GM21528 (cell line): ENCODE measurements at regions not wholly inside any gene's neighbourhood (a gene's known extent, or its start where the extent isn't known, plus 50 kb on each side); places are given as distances from the start of the nearest gene placed in this dataset.

Source experiments
- ATAC-seq: cut with Tn5 transposase; IDR thresholded peaks from one replicate; pipeline ENCODE4 v1.9.1; 2021; ENCODE audit warnings: mild to moderate bottlenecking, moderate library complexity; ENCODE audit not compliant: unreplicated experiment, low FRiP score

DNA sequence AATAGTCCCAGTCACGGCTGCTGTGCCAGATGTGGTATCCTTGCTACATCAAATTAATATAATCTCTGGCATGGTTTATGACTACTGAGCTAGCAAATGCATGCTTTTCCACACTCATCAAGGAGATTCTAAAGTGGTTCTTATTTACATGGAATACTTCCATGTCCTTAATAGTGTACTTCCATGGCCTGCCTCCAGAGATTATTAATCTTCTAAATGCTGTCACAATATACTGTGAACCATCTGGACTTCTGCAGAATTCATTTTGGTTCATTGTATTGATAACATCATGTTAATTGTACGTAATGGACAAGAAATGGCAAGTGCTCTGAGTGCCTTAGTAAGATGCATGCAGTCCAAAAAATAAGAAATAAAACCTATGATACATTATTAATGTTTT is 230.8 kb downstream of the NUAK1 start:
- no peak for ATAC-seq

DNA sequence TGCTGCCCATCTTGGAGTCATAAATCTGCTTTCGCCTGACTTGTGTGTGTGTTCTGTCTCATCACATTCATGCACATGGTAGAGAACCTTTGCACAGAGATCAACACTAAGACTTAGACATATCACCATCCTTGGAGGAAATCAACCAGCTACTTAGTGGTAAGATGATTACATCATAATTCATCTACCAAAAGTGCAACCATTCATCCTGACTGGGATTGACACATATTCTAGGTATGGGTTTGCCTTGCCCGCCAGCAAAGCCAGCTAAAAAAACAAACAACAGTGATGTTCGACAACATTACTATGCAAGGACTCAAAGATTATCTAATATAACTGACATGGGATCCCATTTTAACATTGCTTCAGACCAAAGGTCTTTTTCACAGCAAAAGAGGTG is 228.7 kb downstream of the NUAK1 start:
- ATAC-seq = no peak

DNA sequence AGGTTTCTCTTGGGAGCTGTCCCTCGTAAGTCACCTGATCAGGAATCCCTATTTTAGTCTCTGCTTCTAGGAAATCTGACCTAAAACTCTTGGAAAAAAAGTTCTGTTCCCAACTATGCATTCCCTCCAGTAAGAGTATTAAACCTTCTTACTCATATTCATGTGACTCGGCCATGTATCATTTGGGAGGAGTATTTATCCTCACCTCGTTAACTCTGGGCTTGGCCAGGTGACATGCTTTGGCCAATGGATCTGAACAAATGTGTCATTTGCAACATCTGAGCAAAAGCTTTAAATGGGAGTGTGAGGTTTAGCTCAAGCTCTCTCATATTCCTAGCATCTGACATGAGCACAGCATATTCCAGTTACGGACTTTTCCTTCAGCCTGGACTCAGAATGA is 226.8 kb downstream of the NUAK1 start:
- no peak for ATAC-seq

DNA sequence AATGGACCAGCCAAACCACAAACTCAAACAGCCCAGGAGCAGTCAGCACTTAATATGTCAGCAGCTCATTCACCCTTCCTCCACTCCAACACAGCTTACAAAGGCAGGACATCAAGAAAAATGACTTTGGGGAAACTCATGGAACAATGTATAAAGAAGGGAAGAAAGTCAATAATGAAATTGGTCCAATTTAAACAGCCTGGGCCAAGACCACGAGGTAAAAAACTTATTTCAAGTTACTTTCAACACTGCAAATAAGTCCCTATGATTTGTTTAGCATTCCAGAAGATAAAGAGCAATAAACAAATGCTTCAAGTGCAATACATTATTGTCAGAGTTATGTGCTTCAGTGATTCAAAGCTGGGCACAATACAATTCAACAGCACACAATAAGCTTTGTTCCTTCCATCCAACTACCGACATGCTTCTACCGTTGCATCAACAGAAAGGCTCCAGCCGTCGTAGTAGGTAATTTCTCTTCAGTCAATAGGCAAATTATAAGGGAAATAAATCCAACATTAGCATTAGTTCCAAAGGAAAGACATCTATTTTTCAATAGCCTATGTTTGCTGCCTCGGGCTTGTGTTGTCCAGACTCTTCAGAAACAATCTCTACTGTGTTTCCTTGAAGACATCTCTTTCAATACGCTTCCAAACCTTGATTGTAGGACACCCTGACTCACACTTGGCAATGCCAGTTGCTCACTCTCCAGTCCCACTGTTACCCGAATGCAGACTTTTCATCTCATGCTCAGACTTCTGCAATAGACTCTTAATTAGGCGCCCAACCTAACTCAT is 225.7 kb downstream of the NUAK1 start:
- ATAC-seq = no peak

DNA sequence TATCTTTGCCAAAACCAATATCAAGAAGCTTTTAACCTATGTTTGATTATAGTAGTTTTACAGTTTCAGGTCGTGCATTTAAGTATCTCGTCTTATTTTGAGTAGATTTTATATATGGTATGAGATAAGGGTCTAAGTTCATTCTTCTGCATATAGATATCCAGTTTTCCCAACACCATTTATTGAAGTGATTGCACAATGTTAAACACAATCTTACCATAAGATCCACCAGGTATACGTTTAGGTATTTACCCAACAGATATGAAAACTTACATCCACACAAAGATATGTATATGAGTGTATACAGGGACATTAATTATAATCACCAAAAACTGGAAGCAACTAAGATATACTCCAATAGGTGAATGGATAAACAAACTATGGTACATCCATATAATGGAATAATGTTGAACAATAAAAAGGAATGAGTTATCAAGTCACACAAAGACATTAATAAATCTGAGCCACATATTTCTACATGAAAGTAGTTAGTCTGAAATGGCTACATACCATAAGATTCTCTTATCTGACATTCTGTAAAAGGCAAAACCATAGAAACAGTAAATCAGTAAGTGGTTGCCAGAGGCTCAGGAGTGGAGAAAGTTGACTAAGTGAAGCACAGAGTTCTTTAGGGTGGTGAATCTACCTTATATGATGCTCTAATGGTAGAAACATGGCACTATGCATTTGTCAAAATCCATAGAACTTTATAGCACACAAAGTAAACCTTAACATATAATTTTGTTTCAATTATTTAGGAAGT is 222.6 kb downstream of the NUAK1 start:
- ATAC-seq = no peak

DNA sequence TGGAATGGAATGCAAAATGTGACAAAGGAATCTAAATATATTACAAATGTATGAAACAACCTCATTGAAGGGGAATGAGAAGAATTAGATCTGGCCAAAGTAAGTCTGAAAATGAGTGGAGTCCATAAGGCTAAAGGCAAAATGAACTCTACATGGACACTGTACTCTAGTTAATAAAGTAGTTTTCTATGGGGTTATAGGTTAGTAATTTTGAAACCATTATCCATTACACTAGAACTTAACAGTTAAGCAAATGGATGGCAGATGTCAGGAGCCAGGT is 222.1 kb downstream of the NUAK1 start:
- no peak for ATAC-seq

DNA sequence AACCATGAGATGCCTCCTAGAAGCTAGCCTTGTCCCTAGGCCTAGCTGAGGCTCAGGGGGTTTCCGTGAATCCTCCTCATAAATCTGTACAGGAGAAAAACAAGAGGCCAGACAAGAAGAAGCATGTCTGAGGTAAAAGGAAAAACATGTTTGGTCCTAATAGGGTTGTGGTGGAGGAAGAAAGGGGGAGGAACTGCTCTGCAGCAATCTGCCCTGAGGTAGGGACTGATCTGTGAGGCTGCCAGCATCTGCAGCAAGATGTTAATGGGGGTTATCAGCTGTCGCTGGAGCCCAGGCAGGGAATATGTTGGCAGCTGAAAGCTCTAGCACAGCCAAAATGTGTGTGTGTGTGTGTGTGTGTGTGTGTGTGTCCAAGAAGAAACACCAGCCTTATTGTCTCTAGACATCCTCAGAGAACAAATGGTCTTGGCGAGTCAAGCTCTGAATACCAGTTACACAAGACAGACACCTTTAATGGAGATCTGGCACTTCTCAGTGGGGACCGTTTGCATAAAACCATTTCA is 218.5 kb downstream of the NUAK1 start:
- no peak for ATAC-seq

DNA sequence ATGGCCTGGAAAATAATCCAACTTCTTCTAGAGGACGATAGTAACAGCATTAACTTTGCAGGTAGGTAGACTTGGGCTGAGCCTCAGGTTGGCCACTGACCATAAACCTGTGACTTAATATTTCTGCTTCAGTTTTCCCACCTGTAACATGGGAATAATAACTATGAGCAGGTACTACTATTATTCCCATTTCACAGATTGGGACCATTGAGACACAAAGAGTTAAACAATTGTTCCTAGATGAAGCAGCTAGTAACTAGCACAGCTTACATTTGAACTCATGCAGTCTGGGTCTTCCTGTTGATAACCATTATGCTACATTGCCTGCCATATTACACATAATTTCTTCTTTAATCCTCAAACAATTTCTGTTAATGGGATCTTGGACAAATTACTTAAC is 217.7 kb downstream of the NUAK1 start:
- ATAC-seq = no peak

DNA sequence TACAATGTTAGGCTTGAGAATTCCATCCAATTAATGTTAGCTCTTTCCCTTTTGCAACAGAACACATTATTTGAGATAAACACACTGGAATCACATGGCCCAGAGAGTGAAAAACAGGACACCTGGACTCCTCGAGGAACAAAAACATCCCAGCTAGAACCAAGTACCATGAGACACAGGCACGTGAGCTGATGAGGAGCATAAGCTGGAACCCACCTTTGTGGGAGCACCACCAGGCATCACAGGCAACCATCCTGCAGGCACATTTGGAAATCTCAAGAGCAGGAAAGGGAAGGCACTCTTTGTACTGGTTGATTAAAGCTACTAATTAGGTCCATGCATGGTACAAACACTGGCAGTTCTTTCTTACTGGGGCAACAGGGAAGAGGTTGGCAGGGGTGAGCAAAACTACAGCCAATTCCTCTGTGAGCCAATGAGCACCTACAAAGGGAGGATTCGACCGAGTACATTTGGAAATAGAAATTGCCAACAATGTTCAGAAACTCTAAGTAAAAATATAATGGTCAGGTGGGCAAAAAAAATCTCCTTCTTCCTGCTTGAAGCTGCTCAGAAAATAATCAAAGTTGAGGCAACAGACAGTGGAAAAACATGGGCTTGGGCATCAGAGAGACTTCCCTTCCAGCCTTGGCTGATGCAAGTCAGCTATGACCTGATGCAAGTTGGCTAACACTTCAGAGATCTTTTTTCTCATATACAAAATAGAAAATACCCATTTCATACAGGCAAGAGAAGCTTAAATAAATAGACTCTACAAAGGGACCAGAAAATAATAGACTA is 216.7 kb downstream of the NUAK1 start:
- no peak for ATAC-seq

DNA sequence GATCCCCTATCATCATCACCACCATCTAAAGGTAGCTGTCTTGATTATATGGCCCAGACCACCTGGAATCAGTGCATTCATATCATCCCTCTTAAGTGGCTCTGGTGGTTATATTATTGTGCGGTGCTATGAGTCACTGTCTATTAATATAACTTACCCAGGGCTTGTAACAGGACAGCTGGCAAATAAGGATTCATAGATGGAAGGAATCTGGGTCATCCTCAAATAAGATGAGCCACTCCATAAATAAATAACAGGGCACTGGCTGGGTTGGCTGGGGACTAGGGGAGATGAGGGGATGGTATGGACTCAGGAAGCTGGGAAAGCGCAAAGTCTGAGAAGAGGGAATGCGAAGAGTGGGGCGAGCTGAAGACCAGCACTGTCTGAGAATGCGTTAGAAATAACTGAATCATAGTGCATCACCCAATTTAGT is 216.1 kb downstream of the NUAK1 start:
- no peak for ATAC-seq

DNA sequence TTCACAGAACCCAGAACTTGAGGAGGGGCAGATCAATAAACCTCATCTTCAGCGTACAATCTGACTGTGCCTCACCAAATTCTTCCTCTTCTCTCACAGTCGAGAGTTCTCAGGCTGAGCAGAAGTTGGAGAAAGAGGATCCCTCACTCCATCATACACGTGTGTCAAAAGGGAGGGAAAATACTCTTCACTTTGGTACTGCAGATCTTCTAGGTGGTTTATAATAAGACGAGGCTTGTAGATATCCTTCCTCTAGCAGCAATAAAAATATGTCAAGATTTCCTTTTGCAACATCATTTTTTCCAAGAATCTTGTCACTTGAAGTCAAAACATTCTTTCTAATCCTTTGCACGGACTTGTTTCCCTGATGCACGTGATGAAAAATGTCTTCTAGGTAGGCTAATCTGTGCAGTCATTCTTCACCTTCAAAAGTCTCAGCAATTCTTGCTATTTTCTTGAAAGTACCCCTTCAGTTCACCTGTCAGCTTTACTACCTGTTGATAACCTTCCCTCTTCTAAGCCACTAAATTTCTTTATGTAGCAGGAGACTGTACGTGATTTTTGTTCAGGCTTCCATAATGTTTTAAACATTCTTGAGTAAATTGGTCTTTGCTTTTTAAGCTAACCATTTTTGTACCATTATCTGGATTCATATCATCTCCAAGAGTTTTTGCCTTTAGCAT is 214.1 kb downstream of the NUAK1 start:
- ATAC-seq = no peak

DNA sequence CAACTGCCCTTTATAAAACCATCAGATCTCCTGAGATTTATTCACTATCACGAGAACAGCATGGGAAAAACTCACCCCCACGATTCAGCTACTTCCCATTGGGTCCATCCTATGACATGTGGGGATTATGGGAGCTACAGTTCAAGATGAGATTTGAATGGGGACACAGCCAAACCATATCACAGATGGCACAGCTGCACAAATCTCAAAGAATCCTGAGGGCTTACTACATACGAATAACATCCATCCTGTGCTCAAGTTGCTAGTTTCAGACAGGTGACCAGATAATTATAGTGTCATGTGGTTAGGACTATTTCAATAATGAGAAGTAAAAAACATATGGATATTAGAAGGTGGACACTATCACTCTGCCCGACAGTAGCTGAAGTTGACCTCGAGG is 211.2 kb downstream of the NUAK1 start:
- ATAC-seq = no peak

DNA sequence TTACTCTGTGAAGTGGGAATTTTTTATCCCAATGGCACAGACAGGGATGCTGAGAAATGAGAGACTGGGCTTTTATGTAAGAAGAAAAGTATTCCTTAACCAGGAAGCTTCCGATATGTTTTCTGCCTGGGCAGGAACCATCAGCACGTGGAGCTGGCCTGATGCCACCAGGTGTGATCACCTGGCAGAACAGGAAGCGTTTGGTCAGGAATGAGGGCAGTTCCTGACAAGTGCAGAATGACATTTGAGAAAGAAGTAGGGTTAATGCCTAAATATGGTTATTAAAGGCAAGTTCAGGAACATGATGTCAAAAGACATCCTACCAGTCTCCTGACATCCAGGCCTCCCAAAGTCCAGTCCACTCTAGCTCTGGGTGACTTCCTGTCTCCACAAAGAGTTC is 210.3 kb downstream of the NUAK1 start:
- no peak for ATAC-seq

DNA sequence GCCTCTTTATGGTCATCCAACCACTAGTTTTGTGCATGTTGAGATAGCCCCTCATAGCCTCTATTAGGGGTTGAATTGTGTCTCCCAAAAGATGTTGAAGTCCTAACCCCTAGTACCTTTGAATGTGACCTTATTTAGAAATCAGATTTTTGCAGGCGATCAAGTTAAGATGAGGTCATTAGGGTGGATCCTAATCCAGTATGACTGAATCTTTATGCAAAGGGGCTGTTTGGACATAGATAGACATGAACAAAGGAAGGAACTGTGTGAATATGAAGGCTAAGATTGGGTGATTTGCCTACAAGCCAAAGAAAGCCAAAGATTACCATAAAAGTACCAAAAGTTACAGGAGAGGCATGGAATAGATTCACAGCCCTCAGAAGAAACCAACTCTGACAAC is 209.6 kb downstream of the NUAK1 start:
- no peak for ATAC-seq

DNA sequence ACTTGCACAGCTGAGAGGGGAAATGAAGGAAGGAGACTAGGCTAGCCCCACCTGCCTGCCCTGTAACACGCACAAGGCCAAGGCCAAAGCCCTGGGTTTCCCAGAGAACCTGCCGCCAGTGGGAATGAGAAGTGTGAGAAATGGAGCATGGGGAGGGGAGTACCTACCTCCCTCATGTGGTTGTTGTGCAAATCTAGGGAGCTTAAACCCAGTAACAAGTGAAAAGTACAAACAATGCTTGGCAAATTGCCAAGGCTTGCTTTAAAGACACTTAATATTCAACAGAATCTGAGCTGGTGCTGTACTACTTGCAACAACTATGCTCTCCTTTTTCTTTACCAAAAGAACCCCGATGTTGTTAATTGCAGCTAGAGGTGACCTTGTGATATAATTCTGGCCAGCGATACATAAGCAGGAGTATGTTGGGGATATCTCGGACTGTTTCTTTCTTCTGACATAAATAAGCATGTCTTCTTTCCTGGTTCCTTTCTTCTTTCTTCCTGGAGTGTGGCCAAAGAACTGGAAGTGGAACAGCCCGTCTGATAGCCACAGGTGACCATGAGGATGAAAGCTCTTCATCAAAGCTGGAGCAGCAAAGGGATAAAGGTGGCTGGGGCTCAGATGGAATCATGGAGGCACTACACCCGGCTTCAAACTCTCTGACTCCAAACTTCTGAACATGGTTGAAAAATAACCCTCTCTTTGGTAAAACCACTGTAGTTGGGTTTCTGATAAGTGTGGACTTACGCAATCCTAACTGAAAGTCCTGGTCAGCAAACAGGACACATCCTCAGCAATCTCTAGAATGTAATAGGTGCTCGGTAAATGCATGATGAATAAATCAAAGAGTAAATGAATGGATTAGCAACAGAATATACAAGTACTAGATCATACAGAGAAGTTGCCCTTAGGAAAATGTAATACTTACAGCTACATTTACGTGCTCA is 207.9 kb downstream of the NUAK1 start:
- ATAC-seq = no peak

DNA sequence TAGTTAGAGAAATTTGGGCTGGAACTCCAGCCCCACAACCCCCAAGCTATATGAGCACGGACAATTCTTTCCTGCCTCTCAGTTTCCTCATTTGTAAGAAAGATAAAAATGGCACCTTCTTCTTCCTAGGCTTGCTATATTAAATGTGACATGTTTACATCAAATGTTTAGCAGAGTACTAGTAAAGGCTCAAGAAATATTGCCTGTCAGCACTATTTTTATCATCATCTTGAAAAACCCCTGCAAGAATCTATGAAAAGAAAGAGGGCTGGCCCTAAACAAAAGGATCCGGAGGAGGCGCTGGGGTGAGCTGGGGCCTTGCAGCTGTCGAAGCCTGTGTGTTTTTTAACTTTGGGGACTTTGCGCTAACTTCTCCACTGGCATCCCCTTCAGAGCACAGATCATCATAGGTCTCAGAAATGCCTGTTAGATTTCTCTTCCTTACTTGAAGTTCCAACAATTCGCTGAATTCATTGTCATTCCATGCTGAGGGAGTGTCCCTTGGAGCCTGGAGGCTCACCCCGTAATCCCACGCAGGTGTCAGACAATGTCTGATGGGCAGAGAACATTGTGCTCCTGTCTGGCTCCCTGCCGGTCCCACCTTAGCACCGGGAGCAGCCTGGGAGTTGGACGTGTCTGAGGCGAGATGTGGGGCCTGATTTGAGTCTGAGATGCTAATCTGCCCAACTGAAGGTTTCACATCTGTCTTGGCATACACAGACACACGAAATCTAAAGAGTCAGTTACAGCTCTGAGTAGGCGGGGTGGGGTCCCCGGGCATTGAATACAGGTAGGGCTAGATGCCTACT is 206.8 kb downstream of the NUAK1 start:
- no peak for ATAC-seq

DNA sequence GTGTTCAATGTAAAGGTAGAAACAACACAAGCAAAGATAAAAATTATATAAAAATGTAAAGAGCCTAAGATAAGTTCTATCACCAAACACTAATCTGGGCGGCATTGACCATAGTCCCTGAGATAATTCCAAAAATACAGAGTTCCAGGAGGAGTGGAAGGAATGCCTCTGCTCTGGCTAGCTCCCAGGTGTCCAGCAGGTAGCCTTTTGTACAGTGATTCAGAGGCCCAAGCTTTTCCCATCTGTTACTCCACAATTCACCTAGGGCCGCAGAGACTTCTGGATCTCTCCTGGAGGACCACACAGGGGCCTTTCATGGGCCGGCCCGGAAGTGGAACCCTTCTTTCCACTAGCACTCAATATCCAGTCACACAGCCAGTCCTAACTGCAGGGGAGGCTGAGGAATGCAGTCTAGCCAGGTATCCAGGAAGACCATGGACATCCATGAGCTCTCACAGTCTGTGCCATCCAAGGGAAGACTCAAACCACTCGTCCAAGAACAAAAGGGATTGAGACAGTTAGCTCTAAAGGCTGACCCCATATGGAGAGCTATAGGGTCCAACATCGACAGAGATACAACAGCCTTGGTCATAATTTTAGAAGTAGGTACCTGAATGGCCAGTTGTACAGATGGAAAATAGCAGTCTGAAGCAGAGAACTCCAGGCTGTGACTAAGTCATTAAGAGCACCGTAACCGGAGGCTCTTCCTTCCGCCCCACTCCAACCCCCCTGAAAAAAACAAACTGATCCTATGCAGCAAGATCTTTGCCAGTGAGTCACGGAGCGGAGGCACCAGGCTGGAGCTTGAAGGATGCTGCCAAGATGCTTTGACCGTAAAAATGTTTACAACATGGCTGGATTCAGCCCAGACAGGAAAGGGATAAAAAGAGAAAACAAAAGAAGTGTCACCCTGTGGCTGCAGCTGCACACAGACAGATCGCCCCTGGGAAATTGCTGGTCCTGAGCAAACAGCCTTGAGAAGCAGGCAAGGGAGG is 204.8 kb downstream of the NUAK1 start:
- no peak for ATAC-seq

DNA sequence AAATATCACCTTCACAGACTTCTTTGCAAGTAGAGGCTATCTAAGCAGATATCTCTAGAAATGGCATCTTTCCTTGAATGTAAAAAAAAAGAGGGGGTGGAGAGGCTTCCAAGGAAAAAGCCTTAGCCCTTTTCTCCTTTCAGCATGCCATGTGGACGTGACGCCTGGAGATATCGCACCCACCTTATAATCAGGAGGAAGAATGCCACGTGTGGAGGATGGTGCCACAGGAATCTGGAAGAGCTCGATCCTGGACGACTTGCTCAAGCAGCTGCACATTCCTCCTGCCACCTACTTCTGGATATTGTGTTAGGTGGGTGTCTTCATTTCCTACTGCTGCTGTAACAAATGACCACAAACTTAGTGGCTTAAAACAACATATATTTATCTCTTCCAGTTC is 203.6 kb downstream of the NUAK1 start:
- no peak for ATAC-seq
